H1 (cell line): ENCODE measurements at regions not wholly inside any gene's neighbourhood (a gene's known extent, or its start where the extent isn't known, plus 50 kb on each side); places are given as distances from the start of the nearest gene placed in this dataset.
A peak's percentile ranks its signal among the peaks of the same experiment; 100 is the strongest.

Source experiments
- CTCF ChIA-PET: fragments of 300-600 bp; sonication (Branson Sonifier 250); formaldehyde crosslinking; loops from one replicate; lab custom pipeline; 2021; ENCODE audit not compliant: partially characterized antibody; lab: Charles Lee
- POLR2A ChIA-PET: fragments of 300-600 bp; sonication (Branson Sonifier 250); formaldehyde crosslinking; loops from one replicate; lab custom pipeline; 2021; ENCODE audit warnings: inconsistent platforms; ENCODE audit not compliant: partially characterized antibody; lab: Charles Lee
- DNase-seq, 2 experiments: peaks; one replicate each; pipeline versions ENCODE4 v3.0.0 to v3.0.0-alpha.2; 2010 to 2022; ENCODE audit warnings: low spot score in 2 of 2, low read depth in 1 of 2, mixed read lengths in 1 of 2
- FAIRE-seq: peaks from 2 replicates; lab custom pipeline; 2011; peaks lifted over from hg19 to GRCh38; lab: Jason Lieb, UNC
- H2AFZ ChIP-seq: 2 replicates; pipeline ENCODE4 v1.8.1; 2012; ENCODE audit warnings: low read length, inconsistent platforms
- H2AK5ac ChIP-seq: 2 replicates; pipeline ENCODE4 v1.6.1; 2013; ENCODE audit warnings: low read depth, low read length
- H2BK120ac ChIP-seq: replicated peaks from 2 replicates; pipeline ENCODE3; 2013; ENCODE audit warnings: low read depth, low read length, inconsistent platforms
- H2BK12ac ChIP-seq: 2 replicates; pipeline ENCODE4 v1.6.1; 2013; ENCODE audit warnings: low read depth, low read length
- H2BK15ac ChIP-seq: 2 replicates; pipeline ENCODE4 v1.6.1; 2013; ENCODE audit warnings: low read length
- H2BK20ac ChIP-seq: 2 replicates; pipeline ENCODE4 v1.6.1; 2013; ENCODE audit warnings: low read length
- H2BK5ac ChIP-seq: 2 replicates; pipeline ENCODE4 v1.6.1; 2013; ENCODE audit warnings: low read depth, low read length
- H3K14ac ChIP-seq: 2 replicates; pipeline ENCODE4 v1.6.1; 2013; ENCODE audit warnings: inconsistent platforms; ENCODE audit not compliant: insufficient read length
- H3K18ac ChIP-seq: 2 replicates; pipeline ENCODE4 v1.6.1; 2013; ENCODE audit warnings: low read length; ENCODE audit errors: extremely low read depth
- H3K23ac ChIP-seq: 2 replicates; pipeline ENCODE4 v1.6.1; 2013; ENCODE audit warnings: inconsistent platforms; ENCODE audit not compliant: insufficient read length
- H3K23me2 ChIP-seq: 2 replicates; pipeline ENCODE4 v1.6.1; 2013; ENCODE audit warnings: low read depth, low read length
- H3K27ac ChIP-seq: 2 replicates; pipeline ENCODE4 v1.6.1; 2011; ENCODE audit warnings: low read depth, low read length, inconsistent platforms
- H3K27me3 ChIP-seq, 4 experiments: replicated peaks in 1 of 4; 1 replicate in 1 of 4; 2 replicates in 3 of 4; pipeline versions ENCODE4 v1.6.1 to v1.8.1; 2011 to 2013; ENCODE audit warnings: low read length in 3 of 4, mild to moderate bottlenecking in 3 of 4, inconsistent platforms in 2 of 4, mixed read lengths in 2 of 4, moderate library complexity in 1 of 4; ENCODE audit not compliant: control insufficient read depth in 3 of 4, insufficient read depth in 3 of 4; ENCODE audit errors: extremely low read depth in 1 of 4
- H3K36me3 ChIP-seq, 4 experiments: 2 replicates each; pipeline versions ENCODE4 v1.6.1 to v1.8.1; 2011 to 2013; ENCODE audit warnings: mild to moderate bottlenecking in 4 of 4, low read length in 3 of 4, moderate library complexity in 2 of 4, control low read depth in 1 of 4, inconsistent platforms in 1 of 4; ENCODE audit not compliant: insufficient read depth in 4 of 4, control insufficient read depth in 2 of 4
- H3K4ac ChIP-seq: replicated peaks from 2 replicates; pipeline ENCODE3; 2013; ENCODE audit warnings: low read length, low read depth, mixed read lengths, inconsistent platforms; ENCODE audit not compliant: insufficient read length
- H3K4me1 ChIP-seq, 4 experiments: replicated peaks in 1 of 4; 1 replicate in 1 of 4; 2 replicates in 3 of 4; pipeline versions ENCODE4 v1.6.1 to v1.8.1; 2011 to 2013; ENCODE audit warnings: low read length in 3 of 4, inconsistent platforms in 2 of 4, mixed read lengths in 1 of 4; ENCODE audit not compliant: insufficient read depth in 4 of 4, control insufficient read depth in 3 of 4
- H3K4me2 ChIP-seq, 2 experiments: 2 replicates each; pipeline versions ENCODE4 v1.6.1 to v1.8.1; 2011 to 2013; ENCODE audit warnings: low read depth in 2 of 2, low read length in 2 of 2, control low read depth in 1 of 2, inconsistent platforms in 1 of 2, mild to moderate bottlenecking in 1 of 2; ENCODE audit not compliant: insufficient read depth in 1 of 2
- H3K4me3 ChIP-seq, 4 experiments: fragments of 200-600, 300-600 bp in 1 of 4; sonication (generic), shearing (Covaris generic), sonication (Bioruptor Twin) in 1 of 4; 2 replicates each; pipeline versions ENCODE4 v1.5.1 to v1.8.1; 2011 to 2016; ENCODE audit warnings: low read length in 4 of 4, low read depth in 3 of 4, control low read depth in 2 of 4, inconsistent platforms in 2 of 4, mild to moderate bottlenecking in 2 of 4, mixed read lengths in 1 of 4, moderate library complexity in 1 of 4; ENCODE audit not compliant: insufficient read depth in 2 of 4; ENCODE audit errors: extremely low read depth in 1 of 4
- H3K56ac ChIP-seq: replicated peaks from 2 replicates; pipeline ENCODE3; 2013; ENCODE audit warnings: low read depth, mild to moderate bottlenecking, mixed read lengths, low read length, inconsistent platforms; ENCODE audit not compliant: insufficient read length
- H3K79me1 ChIP-seq: 2 replicates; pipeline ENCODE4 v1.6.1; 2013; ENCODE audit warnings: low read depth, low read length, control low read depth
- H3K79me2 ChIP-seq, 2 experiments: 2 replicates each; pipeline versions ENCODE4 v1.6.1 to v1.8.1; 2012 to 2013; ENCODE audit warnings: low read length in 2 of 2, mild to moderate bottlenecking in 2 of 2, inconsistent platforms in 1 of 2; ENCODE audit not compliant: insufficient read depth in 2 of 2, control insufficient read depth in 1 of 2
- H3K9ac ChIP-seq, 4 experiments: replicated peaks in 1 of 4; 1 replicate in 1 of 4; 2 replicates in 3 of 4; pipeline versions ENCODE4 v1.6.1 to v1.8.1; 2011 to 2013; ENCODE audit warnings: low read depth in 3 of 4, low read length in 3 of 4, control low read depth in 2 of 4, mild to moderate bottlenecking in 2 of 4, moderate library complexity in 2 of 4, inconsistent platforms in 1 of 4; ENCODE audit errors: extremely low read depth in 1 of 4
- H3K9me3 ChIP-seq, 2 experiments: 2 replicates each; pipeline versions ENCODE4 v1.6.1 to v1.8.1; 2012 to 2013; ENCODE audit warnings: mild to moderate bottlenecking in 2 of 2, moderate library complexity in 2 of 2, control low read depth in 1 of 2, inconsistent platforms in 1 of 2, low read depth in 1 of 2, low read length in 1 of 2, mixed read lengths in 1 of 2; ENCODE audit not compliant: insufficient read depth in 2 of 2
- H4K20me1 ChIP-seq, 2 experiments: replicated peaks in 1 of 2; 2 replicates each; pipeline versions ENCODE3 to v1.8.1; 2011 to 2013; ENCODE audit warnings: inconsistent platforms in 2 of 2, low read length in 2 of 2, mild to moderate bottlenecking in 1 of 2; ENCODE audit not compliant: insufficient read depth in 2 of 2, control insufficient read depth in 1 of 2
- H4K5ac ChIP-seq: 2 replicates; pipeline ENCODE4 v1.6.1; 2013; ENCODE audit warnings: low read length, low read depth, mixed read lengths, inconsistent platforms; ENCODE audit not compliant: insufficient read length
- H4K8ac ChIP-seq: 2 replicates; pipeline ENCODE4 v1.8.0; 2013; ENCODE audit warnings: mild to moderate bottlenecking, moderate library complexity, low read length, inconsistent platforms; ENCODE audit not compliant: insufficient read depth; ENCODE audit errors: extremely low read depth
- H4K91ac ChIP-seq: replicated peaks from 2 replicates; pipeline ENCODE3; 2013; ENCODE audit warnings: low read length, mixed read lengths, inconsistent platforms; ENCODE audit not compliant: insufficient read length
- CEBPB ChIP-seq: IDR thresholded peaks from 2 replicates; pipeline ENCODE4 v1.6.1; 2012; ENCODE audit warnings: low read depth, low read length
- CHD1 ChIP-seq: IDR thresholded peaks from 2 replicates; pipeline ENCODE4 v1.6.1; 2012; ENCODE audit warnings: low read depth, low read length, improper control_type of control experiment
- GABPA ChIP-seq: IDR thresholded peaks from 2 replicates; pipeline ENCODE4 v1.6.1; 2011; ENCODE audit warnings: mild to moderate bottlenecking, low read length, moderate library complexity, borderline replicate concordance; ENCODE audit not compliant: insufficient read depth
- HDAC6 ChIP-seq: IDR thresholded peaks from one replicate; pipeline ENCODE4 v1.7.1; 2012; ENCODE audit warnings: low read depth, mild to moderate bottlenecking, inconsistent platforms, low read length, moderate library complexity
- KDM4A ChIP-seq: IDR thresholded peaks from one replicate; pipeline ENCODE4 v1.7.1; 2012; ENCODE audit warnings: low read depth, mild to moderate bottlenecking, moderate library complexity, low read length, inconsistent platforms; ENCODE audit not compliant: severe bottlenecking
- KDM5A ChIP-seq: fragments of 200-600 bp; IDR thresholded peaks from 2 replicates; pipeline ENCODE4 v1.7.1; 2012; ENCODE audit warnings: mild to moderate bottlenecking, low read length, inconsistent platforms, mixed read lengths
- MAFK ChIP-seq: IDR thresholded peaks from 2 replicates; pipeline ENCODE4 v1.6.1; 2012; ENCODE audit warnings: low read depth, mild to moderate bottlenecking, improper control_type of control experiment, low read length
- RBBP5 ChIP-seq: IDR thresholded peaks from 2 replicates; pipeline ENCODE4 v1.7.1; 2012; ENCODE audit warnings: low read depth, mild to moderate bottlenecking, inconsistent platforms, low read length, moderate library complexity, borderline replicate concordance
- RXRA ChIP-seq: IDR thresholded peaks from 2 replicates; pipeline ENCODE4 v1.6.1; 2011; ENCODE audit warnings: low read depth, mild to moderate bottlenecking, low read length, moderate library complexity; ENCODE audit not compliant: insufficient read depth
- SAP30 ChIP-seq: fragments of 300-600 bp; sonication (generic); IDR thresholded peaks from 2 replicates; pipeline ENCODE4 v1.7.1; 2012; ENCODE audit warnings: low read length, moderate library complexity, mild to moderate bottlenecking, inconsistent platforms; ENCODE audit not compliant: insufficient read depth, insufficient replicate concordance
- SIRT6 ChIP-seq: IDR thresholded peaks from one replicate; pipeline ENCODE4 v1.7.1; 2012; ENCODE audit warnings: low read length, inconsistent platforms
- TCF12 ChIP-seq: IDR thresholded peaks from 2 replicates; pipeline ENCODE4 v1.6.1; 2011; ENCODE audit warnings: low read depth, mild to moderate bottlenecking, low read length
- TEAD4 ChIP-seq: IDR thresholded peaks from 2 replicates; pipeline ENCODE4 v1.6.1; 2012; ENCODE audit warnings: low read depth, low read length, inconsistent platforms, mixed read lengths
- YY1 ChIP-seq: IDR thresholded peaks from 2 replicates; pipeline ENCODE4 v1.6.1; 2011; ENCODE audit warnings: low read depth, mild to moderate bottlenecking, low read length
- WGBS, 2 experiments: shearing (Covaris generic) in 1 of 2; methylation state at CpG; one replicate each; pipeline versions ENCODE4 v1.1.6 to v1.1.7; 2013 to 2015; ENCODE audit warnings: low lambda C conversion rate in 2 of 2, mixed read lengths in 2 of 2, inconsistent platforms in 1 of 2, low coverage in 1 of 2, missing lambda C conversion rate in 1 of 2; ENCODE audit not compliant: insufficient replicate concordance in 2 of 2, insufficient coverage in 1 of 2, insufficient read length in 1 of 2; ENCODE audit errors: extremely low coverage in 1 of 2, missing lambda C conversion rate in 1 of 2; 5-methylcytosine and 5-hydroxymethylcytosine counted together

DNA sequence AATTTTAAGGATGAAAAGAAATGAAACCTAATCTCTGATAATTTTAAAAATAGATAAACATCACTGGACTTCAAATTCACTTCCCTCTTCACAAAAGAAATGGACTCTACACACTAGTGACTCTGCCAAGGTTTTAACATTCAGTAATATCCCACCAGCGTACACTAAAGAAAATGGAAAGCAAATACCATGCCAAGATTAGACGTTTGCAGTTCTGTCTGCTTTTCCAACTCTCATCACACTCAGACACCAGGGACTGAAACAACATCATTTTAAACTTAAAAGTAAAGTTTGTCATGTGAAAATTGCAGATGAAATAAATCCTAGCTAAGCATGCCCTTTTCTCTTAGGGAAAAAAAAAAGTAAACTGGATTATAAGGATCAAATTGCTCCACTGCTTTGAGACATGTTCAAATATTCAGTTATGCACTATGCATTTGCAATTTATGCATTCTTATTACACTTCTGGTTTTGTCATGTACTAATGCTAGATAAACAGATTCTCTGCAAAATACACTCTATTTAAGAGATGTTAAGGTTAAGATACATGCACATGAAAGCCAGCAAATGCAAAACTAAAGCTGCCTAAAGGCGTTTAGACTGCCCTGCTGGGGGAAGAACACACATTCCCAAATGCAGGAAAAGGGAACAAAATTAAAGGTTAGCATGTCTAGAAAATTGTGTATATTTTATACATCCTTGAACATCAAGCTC, 534.4 kb upstream of the EPHA5 start:
- no peaks in the 10 kb centered on the region for H3K79me1 ChIP-seq
- CTCF ChIA-PET: interaction anchor here (0.9 kb wide), 1 partner anchor 8 kb away, joined by 3 read pairs; no protein-coding TSS in a partner anchor
- H2BK20ac ChIP-seq: no peak overlapping the region
- H3K9me3 ChIP-seq: no peaks in the 10 kb centered on the region
- no peaks in the 10 kb centered on the region; a peak in 1 of 7 replicates for H3K27me3 ChIP-seq
- no peak overlapping the region for H3K23ac ChIP-seq
- H4K20me1 ChIP-seq: no peaks in the 10 kb centered on the region
- H3K18ac ChIP-seq: no peak overlapping the region
- H3K36me3 ChIP-seq: no peaks in the 10 kb centered on the region
- H2AFZ ChIP-seq: no peak overlapping the region
- no peak overlapping the region for H2BK5ac ChIP-seq
- no peak for DNase-seq
- no peak overlapping the region for H2BK120ac ChIP-seq
- H3K4me3 ChIP-seq: no peak overlapping the region
- no peaks in the 10 kb centered on the region for H3K79me2 ChIP-seq
- no peak overlapping the region for H3K4ac ChIP-seq
- 85% methylated on average over 3 of the region's 3 CpGs; no CpG with 5 or more reads in 1 of the 2 experiments for WGBS, 2 experiments
- no peak overlapping the region for H2BK15ac ChIP-seq
- no peak overlapping the region for H4K5ac ChIP-seq
- peak; percentile 24 for FAIRE-seq
- no peak overlapping the region for H3K9ac ChIP-seq
- no peak overlapping the region for H2AK5ac ChIP-seq
- no peak overlapping the region for H2BK12ac ChIP-seq
- no peak overlapping the region for H3K27ac ChIP-seq
- no peak overlapping the region for H4K91ac ChIP-seq
- POLR2A ChIA-PET: no interaction called here
- H3K56ac ChIP-seq: no peak overlapping the region
- H3K14ac ChIP-seq: no peak overlapping the region
- no peaks in the 10 kb centered on the region for H3K23me2 ChIP-seq
- H3K4me2 ChIP-seq: no peak overlapping the region
- H3K4me1 ChIP-seq: no peaks in the 10 kb centered on the region
- no peak overlapping the region for H4K8ac ChIP-seq
- TF ChIP-seq GABPA (no peak), SIRT6 (no peak), MAFK (no peak), TEAD4 (no peak), KDM4A (no peak), HDAC6 (no peak), RBBP5 (no peak), SAP30 (no peak), YY1 (no peak), CEBPB (no peak), CHD1 (no peak), TCF12 (no peak), KDM5A (no peak), RXRA (no peak)
